Choroid plexus epithelial cell (primary cell): ENCODE measurements at regions not wholly inside any gene's neighbourhood (a gene's known extent, or its start where the extent isn't known, plus 50 kb on each side); places are given as distances from the start of the nearest gene placed in this dataset.

Experiments
- DNase-seq: peaks from one replicate; pipeline ENCODE4 v3.0.0-alpha.2; 2010; ENCODE audit warnings: low read depth
- H3K4me3 ChIP-seq: 2 replicates; pipeline ENCODE4 v1.5.1; 2011; ENCODE audit warnings: low read depth, mild to moderate bottlenecking, control low read depth, low read length, moderate library complexity
- TF ChIP-seq, protein P1 (sequence below): conservative IDR thresholded peaks from 2 replicates; pipeline ENCODE4 v1.5.1; 2011; ENCODE audit warnings: low read depth, mild to moderate bottlenecking, control low read depth, inconsistent platforms, low read length, moderate library complexity

DNA sequence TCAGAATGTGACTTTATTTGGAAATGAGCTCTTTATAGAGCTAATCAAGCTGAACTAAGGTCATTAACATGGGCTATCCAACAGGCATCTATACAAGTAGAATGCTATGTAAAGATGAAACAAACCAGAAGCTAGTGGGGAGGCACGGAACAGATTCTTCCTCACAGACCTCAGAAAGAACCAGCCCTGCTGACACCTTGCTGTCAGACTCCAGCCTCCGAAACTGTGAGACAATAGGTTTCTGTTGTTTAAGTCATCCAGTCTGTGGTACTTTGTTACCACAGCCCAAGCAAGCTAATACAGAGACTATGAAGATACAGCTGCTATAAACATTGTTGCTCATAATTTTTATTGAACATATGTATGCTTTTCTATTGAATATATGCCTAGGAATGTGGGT lies 406.3 kb upstream of the CHRM3 start:
- H3K4me3 ChIP-seq, result no peak overlapping the region
- DNase-seq, result no peak
- TF ChIP-seq, protein P1, sequence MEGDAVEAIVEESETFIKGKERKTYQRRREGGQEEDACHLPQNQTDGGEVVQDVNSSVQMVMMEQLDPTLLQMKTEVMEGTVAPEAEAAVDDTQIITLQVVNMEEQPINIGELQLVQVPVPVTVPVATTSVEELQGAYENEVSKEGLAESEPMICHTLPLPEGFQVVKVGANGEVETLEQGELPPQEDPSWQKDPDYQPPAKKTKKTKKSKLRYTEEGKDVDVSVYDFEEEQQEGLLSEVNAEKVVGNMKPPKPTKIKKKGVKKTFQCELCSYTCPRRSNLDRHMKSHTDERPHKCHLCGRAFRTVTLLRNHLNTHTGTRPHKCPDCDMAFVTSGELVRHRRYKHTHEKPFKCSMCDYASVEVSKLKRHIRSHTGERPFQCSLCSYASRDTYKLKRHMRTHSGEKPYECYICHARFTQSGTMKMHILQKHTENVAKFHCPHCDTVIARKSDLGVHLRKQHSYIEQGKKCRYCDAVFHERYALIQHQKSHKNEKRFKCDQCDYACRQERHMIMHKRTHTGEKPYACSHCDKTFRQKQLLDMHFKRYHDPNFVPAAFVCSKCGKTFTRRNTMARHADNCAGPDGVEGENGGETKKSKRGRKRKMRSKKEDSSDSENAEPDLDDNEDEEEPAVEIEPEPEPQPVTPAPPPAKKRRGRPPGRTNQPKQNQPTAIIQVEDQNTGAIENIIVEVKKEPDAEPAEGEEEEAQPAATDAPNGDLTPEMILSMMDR, result no peak

DNA sequence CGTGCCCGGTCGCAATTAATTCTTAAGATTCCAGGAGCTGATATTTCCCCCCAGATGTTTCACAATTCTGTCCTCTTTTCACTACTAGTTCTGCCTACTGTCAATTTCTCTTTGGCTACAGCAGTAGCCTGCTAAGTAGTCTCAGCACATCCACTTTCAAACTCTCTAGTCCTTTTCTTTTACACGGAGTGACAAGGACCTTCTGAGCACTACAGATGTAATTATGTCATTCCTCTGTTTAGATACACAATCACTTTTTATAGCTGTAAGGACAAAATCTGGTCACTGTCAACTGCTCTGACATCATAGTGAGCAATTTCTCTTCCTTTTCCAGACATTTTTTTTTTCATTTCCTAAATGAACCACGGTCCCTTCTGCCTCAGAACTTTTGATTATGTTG lies 421.7 kb upstream of the CHRM3 start:
- no peak overlapping the region for H3K4me3 ChIP-seq
- TF ChIP-seq, protein P1, result no peak
- no peak for DNase-seq

DNA sequence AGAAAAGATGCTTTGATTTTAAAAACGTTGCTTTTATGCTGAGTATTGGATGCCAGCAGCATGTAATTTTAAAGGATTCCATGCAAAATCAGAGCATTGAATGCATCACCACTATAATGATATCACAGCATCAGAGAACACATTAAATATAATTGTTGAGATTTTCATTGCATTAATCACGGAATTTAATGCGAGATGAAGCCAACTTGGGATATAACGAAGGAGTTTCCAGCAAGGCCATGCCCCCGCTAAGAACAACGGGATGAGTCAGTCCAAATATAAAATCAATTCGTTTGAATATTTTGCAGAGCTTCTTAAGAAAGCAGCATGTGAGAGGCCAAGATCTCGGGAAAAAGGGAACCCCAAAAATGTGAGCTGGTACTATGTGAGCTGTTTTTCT lies 423.4 kb upstream of the CHRM3 start:
- no peak for DNase-seq
- TF ChIP-seq, protein P1, result no peak

DNA sequence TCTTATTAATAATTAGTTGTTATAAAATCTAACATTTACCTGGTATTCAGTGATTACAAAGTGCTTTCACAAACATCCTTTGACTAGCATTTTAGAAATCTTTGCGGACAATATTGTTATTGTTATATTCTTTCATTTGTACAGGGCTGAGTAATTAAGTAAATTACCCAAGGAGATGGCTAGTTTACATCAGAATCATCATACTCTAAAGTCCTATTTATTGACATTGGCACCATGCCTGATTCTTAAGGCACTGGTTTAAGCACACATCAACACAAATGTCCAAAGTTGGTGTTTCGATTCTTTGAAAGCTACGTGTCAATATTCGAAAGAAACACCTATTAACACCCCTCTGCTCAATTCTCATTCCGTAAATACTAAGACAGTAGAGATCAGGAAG lies 424.6 kb upstream of the CHRM3 start:
- no peak for DNase-seq
- H3K4me3 ChIP-seq, result no peak overlapping the region
- TF ChIP-seq, protein P1, result no peak

More for the DNA sequence above, 423.4 kb upstream of the CHRM3 start:
- no peak overlapping the region for H3K4me3 ChIP-seq

DNA sequence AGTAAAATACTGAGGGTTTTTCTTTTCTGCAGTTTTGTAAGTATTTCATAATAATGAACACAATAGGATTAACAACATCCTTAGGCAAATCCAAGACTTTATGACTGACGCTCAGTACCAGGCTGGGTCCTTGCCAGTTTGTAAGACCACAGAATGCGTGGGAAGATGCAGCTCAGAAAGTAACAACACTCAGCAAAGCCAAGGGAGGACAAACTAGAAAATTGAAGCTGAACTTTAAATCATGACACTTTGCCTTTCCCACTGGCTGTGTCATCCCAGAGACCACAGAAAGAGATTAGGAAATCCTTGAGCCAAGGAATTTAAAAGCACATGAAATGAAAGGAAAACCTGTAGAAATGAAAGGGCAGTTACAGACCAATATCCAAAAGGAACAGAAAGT lies 426.3 kb upstream of the CHRM3 start:
- peak; percentile 33 for DNase-seq
- TF ChIP-seq, protein P1, result no peak
- no peak overlapping the region for H3K4me3 ChIP-seq

DNA sequence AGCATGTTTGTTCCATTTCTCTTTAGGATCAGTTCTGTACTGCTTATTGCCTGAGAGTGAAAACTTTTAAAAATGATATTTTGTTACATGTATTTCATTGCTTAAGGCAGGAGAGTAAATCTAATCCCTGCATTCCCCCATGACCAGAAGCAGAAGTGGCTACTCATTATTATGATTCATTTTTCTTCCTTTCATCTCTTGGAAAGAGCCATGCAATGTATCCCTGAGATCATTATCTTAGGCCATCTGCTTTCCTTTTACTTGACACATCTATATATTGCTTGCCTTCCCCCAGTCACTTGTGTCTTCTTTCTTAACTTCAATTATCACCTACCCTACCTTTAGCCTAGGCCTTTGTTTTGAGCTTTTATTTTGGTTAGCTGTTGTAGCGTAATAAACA lies 430.4 kb upstream of the CHRM3 start:
- H3K4me3 ChIP-seq, result no peak overlapping the region
- DNase-seq, result no peak
- TF ChIP-seq, protein P1, result no peak

DNA sequence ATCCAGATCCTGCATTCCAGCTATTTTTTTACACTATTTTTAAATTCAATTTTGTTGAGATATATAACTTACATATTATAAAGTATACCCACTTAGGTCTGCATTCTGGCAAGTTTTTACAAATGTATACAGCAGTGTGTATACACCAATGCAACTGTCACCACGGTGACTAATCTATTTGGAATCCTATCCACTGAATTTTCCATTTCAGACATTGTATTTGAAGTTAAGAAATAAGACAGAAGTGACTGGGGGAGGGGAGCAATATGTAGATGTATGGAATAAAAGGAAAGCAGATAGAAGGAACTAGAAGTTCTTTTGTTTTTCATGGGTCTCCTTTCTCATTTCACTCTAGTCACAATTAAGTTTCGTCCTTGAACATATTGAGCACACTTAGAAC lies 431.5 kb upstream of the CHRM3 start:
- peak; percentile 4 for DNase-seq
- TF ChIP-seq, protein P1, result no peak
- no peak overlapping the region for H3K4me3 ChIP-seq
